Right forelimb (tissue), 1 donor: ENCODE measurements at regions not wholly inside any gene's neighbourhood (a gene's known extent, or its start where the extent isn't known, plus 50 kb on each side); places are given as distances from the start of the nearest gene placed in this dataset.
"Not testable (repeated sequence)": the region's sequence is repeated elsewhere in the genome, so short reads cannot be mapped to it uniquely, and the experiment has no call there.

Experiments used
- DNase-seq: peaks from one replicate; pipeline ENCODE4 v3.0.0-alpha.2; 2018

DNA sequence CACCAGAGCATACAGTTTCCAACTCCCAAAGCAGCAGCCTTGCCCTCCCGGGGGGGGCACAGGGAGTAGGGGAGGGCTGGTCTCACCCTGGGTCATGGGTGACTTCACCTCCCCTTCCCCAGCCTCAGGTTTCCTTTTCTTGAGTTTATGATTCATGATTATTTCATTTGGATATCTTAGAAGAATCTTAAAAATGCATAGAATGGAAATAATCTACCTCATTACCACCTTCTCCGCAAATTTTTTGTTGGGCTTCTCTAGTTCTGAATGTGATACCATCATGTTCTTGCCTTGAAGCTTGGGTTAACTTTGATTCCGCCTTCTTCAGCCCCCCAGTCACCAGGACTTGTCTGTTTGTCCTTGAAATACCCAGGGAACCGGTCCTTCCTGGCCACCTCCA lies 148.8 kb upstream of the ROPN1 start:
- no peak for DNase-seq

DNA sequence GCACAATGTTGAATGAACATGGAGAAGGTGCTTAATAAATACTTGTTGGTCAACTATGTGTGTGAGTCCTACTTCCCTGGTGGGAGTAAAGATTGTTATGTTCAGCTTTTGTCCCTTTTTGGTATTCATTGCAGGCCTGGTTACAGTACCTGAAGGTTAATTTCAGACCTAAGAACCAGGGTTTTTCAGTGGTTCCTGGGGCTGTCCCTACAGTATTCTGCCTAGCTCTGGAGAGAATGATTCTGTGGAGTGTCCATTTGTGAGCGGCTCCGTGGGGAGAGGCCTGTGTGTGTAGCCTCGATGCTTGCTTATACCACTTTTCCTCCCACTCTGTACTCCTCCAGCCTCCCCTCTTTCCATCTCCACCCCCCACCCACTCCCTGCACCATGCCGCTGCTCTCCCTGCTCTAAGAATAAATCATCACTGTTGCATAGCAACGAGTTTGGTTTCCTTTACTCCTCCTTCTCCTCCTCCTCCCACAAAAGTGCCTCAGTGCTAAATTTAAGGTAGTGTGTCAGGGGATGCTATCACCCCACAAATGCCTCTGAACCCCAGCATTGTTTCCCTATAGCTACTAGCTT lies 150.6 kb upstream of the ROPN1 start:
- no peak for DNase-seq

DNA sequence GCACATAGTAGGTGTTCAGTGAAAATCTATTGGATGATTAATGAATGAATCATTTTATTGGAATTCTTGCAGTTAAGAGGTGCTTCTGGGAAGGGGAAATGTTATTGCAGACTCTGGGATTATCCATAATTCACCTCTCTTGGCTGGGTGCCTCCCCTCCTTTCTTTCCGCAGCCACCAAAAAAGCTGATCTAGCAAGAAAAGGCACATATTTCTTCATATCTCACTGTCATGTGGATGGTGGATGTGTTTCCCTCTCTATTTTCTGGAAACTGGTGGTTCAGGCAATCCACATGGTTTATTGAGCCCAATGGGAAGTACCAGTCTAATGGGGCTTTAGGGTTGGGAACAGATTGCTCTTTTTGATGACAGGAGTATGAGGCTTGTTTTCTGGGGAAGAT lies 151.1 kb upstream of the ROPN1 start:
- no peak for DNase-seq

DNA sequence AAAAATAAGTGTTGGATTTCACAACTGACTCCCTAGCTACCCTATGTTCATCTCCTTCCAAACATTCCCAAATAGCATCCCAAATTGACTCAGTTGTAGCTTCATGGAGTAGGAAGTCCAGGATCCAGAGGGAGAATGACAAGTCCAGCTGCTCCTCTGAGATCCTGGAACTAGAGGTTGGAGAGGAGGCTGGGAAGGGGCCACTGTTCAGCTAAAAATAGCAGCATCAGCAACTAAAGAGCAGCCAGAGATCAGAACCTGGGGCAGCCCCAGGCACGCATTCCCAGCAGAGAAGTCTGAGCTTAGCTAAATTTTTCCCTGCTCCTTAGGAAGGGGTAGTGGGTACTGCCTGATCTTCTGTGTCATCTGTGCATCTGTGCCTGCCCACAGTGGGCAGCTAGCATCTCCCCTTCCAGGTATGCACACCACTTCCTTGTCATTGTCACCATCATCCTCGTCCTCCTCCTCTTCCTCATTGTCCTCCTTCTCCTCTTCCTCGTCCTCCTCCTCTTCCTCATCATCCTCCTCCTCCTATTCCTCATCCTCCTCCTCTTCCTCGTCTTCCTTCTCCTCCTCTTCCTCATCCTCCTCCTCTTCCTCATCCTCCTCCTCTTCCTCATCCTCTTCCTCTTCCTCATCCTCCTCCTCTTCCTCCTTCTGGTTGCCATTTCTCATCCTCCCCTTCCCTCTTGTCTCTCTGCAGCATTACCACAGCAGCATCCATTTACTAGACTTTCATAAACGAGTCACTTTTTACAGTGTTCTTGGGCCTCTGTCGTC lies 152.3 kb upstream of the ROPN1 start:
- no peak for DNase-seq

DNA sequence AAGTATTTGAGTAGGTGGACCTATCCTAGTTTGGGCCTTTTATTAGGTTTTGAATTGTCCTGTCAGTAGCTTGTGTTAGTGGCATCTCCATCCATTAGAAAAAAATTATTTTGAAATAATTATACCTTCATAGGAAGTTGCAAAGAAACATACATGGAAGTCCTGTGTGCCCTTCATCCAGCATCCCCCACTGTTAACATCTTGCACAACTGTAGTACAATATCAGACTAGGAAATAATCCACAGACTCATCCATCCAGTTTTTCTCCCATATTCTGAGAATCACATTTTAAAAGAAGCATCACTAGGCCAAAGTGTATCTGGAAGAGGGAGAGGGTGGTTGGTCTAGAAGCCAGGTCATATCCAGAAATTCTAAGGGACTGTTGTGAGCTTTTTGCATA lies 155.5 kb upstream of the ROPN1 start:
- DNase-seq = no peak

DNA sequence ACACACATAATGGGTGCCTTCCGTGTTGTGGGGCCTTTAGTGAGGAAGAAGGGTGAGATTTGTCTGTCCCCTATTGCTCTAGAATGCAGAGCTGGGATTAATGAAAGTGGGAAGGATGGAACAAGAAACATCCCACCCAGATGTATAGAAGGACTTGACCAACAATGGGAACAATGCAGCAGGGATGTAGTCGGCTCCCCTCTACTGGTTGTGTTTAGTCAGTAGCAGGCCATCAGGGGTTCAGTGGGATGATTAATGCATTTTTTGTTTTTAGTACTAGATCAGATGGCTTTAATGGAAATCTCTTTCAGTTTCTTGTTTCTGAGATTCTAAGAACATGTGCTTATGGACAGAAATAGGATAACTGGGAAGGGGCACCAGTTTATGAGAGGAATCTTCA lies 156.0 kb upstream of the ROPN1 start:
- no peak for DNase-seq

DNA sequence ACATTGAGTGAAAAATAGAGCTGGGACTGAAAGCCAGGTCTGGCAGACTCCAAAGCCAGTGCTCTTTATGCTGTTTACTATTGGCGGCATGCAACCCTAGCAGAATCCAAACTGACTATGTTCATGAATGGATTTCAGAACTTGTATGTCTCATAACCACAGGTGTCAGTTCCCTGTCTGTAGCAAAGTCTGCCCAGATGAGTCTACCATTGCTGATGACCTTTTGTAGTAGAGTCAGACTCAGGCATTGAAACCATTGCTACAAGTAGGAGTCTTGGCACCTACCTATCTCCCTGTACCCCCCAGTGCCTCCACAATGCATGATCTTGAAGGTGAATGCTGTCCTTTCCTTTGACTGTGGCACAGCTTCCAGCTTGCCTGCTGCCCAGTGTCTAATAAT lies 157.2 kb upstream of the ROPN1 start:
- no peak for DNase-seq

DNA sequence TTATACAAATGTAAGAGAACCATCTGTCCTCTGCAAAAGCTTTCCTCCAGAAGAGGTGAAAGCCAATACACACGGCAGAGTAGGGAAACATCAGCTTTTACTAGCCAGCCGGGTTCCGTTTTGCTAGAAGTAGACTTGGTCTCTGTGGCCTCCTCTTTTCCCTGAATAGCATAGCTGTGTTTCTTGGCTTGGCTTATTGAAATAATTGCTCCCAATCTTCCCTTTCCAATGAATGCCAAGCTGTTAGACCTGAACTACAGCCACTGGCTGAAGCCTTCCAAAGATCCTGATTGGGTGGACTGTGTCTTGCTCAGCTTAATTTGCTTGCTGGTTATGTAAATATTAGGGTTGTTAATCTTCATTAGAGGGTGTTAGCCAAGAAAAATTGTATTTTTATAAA lies 157.8 kb upstream of the ROPN1 start:
- no peak for DNase-seq

DNA sequence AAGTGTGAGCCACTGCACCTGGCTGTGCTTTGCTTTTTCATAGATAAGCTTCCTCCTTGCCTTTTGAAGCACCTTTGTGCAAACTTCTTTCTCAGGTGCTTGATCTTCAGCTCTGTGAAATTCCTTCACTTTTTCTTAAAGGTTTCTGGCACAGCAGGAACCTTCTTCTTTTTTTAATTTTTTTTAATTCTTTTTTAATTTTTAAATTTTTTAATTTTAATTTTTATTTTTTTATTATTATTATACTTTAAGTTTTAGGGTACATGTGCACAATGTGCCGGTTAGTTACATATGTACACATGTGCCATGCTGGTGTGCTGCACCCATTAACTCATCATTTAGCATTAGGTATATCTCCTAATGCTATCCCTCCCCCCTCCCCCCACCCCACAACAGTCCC lies 161.0 kb upstream of the ROPN1 start:
- DNase-seq = not testable (repeated sequence)

DNA sequence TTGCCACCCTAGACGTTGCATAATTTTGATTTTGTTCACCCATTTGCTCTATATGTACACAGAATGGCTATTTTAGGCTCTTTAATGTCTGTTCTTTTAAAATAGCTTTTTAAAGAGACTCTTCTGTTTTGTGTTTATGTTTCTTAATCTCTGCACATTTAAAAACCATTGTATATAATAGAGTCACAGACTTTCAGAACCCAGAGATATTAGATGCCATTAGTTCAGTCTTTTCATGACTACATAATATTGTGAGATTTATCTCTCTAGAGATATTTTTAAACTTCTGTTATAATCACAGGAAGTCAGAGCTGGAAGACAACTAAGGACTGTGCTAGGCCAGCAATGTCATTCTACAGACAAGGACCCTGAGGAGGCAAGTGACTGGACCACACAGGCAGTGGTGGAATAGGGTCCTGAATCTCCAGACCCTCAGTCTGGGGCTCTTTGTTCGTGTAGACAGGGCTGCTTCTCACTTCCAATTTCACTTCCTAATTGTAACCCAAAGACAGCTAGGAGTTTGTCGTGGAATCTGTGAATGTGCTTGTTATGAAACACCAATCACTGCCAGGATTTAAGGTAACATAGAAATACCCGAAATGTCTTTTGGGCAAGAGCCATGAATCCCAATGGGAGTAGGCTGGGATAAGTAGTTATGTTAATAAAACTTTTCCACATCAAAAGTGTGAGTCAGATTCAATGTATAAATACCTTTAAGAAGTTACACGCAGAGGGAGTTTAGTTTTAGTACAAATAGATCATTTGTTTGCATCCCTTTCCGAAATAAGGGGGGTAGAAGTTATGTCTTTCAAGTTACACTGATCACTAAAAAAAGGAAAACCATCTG lies 165.2 kb upstream of the ROPN1 start:
- DNase-seq = no peak

DNA sequence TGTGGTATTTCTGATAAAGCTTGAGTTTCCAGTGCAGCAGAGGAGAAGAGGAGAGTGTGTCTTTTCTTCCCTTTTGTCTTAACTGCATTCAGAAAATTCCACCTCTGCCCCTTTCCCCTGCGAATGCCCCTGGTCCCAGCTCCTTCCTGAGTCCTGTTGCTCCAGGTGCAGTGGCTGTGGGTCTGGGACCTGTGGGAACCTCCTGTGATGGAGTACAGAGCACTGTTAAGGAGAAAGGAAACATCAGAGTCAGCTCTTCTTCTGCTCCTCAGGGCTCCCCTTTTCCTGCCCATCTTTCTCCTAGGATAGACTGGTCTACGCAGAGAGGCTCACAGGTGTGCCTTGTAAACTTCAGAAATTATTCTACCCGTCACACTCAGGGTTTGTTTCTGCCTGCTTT lies 165.8 kb upstream of the ROPN1 start:
- DNase-seq = no peak

DNA sequence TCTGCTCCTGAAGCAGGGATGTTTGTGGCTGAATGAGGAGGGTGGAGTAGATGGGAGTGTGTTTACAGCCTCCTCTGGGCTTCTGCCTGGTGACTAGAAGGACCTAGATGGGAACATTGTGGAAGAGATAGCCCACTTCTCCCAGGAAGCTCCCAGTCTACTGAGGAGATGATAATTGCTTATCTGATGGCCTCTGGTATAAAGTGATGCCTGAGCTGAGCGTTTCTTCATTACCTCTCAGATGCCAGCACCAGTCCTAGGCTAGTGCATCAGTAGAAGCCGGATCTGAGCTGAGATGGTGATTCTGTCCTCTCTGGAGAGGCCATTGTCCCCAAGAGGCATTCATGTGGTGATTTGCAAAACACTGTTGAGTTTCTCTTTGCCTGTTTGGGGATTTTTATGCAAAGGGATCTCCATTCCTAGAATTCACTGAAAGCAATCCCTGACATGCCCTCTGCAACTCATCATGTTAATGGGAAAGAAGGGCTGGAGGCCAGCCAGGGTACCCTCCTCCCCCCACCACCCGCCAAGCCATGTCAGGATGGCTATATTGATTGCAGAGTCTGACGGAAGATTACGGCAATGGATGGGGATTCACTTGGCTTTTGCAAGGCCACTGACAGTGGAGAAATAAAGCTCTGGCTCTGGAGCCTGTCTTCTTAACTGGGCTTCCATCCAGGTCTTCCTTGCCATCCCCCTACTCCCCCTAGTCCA lies 166.4 kb upstream of the ROPN1 start:
- no peak for DNase-seq

DNA sequence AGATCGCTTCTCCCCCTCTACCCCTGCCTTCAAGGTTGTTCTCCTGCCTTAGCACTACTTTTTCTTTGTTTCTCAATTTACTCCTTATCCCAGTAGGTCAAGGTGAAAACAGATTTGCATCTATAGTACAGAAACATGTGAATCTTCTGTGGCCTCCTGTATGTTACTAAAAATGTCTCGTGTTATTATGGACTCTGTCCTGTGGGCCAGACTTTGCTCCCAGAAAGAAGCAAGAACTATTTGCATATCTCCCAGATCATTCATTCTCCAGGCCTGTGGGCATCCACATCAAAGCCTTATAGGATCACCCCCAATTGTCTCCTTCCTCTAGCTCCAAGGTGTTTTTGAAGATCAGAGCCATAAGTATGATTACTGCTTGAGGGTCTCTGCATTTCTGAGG lies 169.5 kb upstream of the ROPN1 start:
- no peak for DNase-seq

DNA sequence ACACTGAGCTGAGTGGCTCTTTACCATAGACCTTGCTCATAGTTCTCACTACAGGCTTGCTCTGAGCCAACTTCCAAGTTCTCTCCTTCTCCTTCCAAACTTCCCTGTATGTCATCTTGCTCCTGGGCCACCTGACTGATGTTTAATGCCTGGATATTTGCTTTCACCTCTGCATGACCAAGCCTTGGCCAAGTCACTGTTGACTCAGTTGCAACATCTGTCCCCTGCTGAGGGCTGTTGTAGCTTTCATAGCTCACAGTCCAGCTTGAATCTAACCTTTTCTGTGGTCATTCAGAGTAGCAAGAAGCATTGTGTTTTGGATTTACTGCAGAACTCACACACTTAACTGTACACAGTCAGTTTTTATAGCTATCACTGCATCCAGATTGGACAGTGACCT lies 171.8 kb upstream of the ROPN1 start:
- DNase-seq = no peak

DNA sequence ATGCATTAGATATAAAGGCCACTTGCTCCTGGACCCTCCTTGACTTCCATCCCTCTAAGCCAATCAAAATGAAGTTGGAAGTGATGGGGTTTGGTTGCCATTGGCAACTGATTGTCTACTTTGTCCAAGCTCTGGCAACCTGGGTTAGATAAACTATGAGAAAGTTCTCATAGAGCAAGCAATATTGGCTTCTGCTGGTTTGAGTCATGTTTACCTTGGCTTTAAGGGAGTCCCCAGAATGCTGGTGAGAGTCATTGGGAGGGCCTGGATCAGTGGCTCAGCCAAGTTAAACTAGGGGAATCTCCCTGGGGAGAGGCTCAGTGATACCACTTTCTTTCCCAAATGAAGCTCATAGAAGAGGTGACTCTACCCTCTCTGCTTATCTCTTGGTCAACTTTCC lies 176.3 kb upstream of the ROPN1 start:
- DNase-seq = no peak

DNA sequence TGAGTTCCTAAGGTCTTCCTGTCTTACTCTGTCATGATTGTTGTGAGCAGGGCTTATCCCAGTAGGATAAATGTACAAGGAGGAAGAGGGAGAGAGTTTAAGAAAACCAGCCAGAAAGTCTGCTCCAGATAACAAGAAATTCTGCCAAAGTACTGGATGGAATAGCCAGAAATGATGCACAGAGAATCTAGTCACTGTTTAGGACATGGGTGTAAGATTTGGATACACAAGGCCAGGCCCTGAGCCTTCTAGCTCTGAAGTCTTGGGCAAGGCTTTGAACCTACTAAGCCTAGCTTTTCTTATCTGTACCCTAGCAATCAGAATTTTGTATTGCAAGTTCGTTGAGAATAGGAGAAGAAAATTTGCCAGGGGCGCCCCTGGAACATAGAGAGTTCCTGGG lies 180.4 kb upstream of the ROPN1 start:
- no peak for DNase-seq

DNA sequence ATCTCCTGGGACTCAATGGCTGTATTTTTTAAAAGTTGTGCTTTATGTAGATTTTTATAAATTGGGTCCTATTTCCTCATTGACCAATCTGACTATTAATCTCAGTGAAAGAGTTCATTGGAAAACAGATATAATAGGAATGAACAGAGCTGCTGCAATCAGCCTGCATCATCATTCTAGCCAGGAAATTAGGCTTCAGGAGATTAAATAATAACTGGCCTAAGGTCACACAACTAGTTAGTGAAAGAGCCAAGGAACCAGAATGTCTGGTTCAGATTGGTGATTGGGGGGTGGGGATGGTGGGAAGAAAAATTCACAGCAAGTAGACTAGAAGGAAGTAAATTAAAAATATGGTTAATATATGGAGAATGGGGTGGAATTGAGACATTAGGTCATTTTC lies 180.9 kb upstream of the ROPN1 start:
- no peak for DNase-seq

DNA sequence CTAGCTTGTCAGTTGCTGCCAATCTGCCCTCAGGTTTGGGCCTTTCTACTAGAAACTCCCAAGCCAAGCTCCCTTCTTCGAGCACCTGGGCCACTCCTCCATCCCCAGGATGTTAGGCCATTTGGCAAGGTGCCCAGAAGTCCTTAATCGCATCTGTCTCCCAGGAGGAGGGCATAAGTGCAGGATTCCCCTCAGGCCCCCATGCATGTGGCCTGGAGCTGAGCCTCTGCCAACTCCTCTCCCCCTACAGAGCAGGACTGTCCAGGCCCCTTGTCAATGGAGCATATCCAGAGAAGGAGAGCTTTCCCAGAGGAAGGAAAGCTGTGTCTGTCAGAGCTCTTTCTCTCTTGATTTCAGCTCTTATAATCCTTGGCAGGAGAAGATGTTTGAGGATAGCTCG lies 182.6 kb upstream of the ROPN1 start:
- peak; percentile 44 for DNase-seq

DNA sequence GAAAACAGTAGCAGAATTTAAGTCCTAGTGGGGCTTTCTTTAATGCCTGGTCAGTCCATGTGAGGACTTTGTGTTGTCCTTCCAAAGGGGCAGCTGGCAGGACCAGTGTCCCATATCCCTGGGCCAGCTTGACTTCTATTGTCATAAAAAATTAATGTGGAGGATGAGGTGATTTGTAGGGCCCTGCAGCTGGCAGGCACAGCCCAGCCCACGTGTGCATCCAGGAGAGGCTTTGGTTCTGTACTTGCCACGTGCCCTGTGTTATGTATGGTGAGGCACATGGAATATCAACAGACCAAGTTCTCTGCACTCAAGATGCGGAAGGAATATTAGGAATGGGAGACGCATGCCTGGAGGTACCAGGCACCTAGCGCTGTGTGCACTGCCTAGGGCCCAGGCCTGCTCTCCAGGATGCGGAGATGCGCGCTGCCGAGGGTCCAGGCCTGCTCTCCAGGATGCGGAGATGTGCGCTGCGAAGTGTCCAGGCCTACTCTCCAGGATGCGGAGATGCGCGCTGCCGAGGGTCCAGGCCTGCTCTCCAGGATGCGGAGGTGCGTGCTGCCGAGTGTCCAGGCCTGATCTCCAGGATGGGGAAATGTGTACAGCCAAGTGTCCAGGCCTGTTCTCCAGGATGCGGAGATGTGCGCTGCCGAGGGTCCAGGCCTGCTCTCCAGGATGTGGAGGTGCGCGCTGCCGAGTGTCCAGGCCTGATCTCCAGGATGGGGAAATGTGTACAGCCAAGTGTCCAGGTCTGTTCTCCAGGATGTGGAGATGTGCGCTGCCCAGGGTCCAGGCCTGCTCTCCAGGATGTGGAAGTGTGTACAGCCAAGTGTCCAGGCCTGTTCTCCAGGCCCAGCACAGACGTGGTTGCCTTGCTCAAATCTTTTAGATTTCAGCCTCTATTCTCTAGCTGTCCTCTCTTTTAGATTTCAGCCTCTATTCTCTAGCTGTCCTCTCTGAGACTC lies 183.3 kb upstream of the ROPN1 start:
- DNase-seq = no peak

DNA sequence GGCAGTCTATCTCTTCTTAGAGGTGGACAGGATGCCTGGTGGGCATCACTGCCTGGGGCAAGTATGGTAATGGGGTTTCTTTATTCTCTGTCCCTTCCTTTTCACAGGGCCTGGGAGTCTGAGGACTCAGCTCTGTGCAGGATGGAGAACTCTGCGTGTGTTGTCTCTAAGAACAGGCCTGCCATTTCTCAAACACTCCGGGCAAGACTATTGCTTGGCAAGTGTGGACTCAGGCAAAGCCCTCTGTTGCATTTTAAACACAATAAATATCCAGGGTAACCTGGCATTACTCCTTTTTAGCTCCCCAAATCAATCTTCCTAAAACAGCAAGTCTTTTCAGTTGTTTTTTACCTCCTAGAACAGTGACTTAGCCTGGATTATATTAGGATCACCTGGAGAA lies 185.1 kb upstream of the ROPN1 start:
- DNase-seq = no peak

DNA sequence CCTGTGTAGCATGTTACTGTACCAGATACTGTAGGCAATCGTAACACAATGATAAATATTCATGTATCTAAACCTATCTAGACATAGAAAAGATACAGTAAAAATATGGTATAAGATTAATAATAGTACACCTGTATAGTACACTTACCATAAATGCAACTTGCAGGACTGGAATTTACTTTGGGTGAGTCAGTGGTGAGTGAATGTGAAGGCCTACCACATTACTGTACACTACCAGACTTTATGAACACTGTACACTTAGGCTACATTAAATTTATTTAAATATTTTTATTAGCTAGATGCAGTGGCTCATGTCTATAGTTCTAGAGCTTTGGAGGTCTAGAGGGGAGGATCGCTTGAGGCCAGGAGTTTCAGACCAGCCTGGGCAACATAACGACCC lies 186.6 kb upstream of the ROPN1 start:
- no peak for DNase-seq

DNA sequence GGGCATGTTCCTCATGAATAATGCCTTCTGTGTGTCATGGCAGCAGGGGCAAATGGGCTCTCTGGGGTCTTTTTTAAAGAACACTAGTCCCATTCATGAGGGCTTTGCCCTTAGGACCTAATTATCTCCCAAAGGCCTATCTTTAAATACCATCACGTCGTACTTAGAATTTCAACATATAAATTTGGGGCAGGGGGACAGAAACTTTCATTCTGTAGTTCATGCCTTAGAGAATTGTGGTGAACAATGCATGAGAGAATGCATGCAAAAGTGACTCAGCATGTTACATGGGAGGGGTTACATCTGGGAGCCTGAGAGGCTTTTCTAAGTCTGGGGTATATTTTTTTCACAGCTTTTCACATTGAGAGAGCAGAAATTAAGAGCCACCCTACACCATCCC lies 208.5 kb upstream of the ROPN1 start:
- DNase-seq = no peak
